PC-9 (cell line): ENCODE measurements at regions not wholly inside any gene's neighbourhood (a gene's known extent, or its start where the extent isn't known, plus 50 kb on each side); places are given as distances from the start of the nearest gene placed in this dataset.

Experiments used
- CTCF ChIP-seq: fragments of 200-600 bp; sonication (generic); conservative IDR thresholded peaks from 2 replicates; pipeline ENCODE4 v1.6.1; 2017; ENCODE audit warnings: mixed run types, antibody characterized with exemption, mild to moderate bottlenecking, moderate library complexity
- EZH2 ChIP-seq: fragments of 200-600 bp; sonication (generic); IDR thresholded peaks from 2 replicates; pipeline ENCODE4 v1.8.0; 2017; ENCODE audit warnings: antibody characterized with exemption, low read depth

GRCh38 chr15:37698679-37699078 lies 235.8 kb upstream of the TMCO5A start:
- no peak for TF ChIP-seq EZH2
- TF ChIP-seq CTCF = no peak
